ENCODE measurements at regions not wholly inside any gene's neighbourhood (a gene's known extent, or its start where the extent isn't known, plus 50 kb on each side); places are given as distances from the start of the nearest gene placed in this dataset.

GRCh38 chr18:57954935-57955334 lies 89.1 kb upstream of the NEDD4L start (continued):
- TF ChIP-seq TCF7L2 (IDR thresholded peaks at IDR 0.05; ENCODE audit: borderline replicate concordance, extremely low read depth, insufficient read depth, insufficient read length), result no peak
- no peak for TF ChIP-seq FOSL1 (IDR thresholded peaks at IDR 0.05; ENCODE audit: low read depth)
- TF ChIP-seq SRF (IDR thresholded peaks at IDR 0.05; ENCODE audit: low read depth), result no peak

GRCh38 chr18:57953883-57954282 lies 90.1 kb upstream of the NEDD4L start:
- no peak for ATAC-seq

More at GRCh38 chr18:57953883-57954282, 90.1 kb upstream of the NEDD4L start:
- ChIA-PET CTCF (no interaction called here), RAD21 (ENCODE audit: low non-redundant PET in 1 of 2, low total read pairs in 2 of 2, uncharacterized antibody in 2 of 2, unreplicated experiment in 2 of 2) (no interaction called here), POLR2A (no interaction called here)
- H3K9me2 ChIP-seq (ENCODE audit: insufficient read depth), result no peaks in the 10 kb centered on the region
- no peaks in the 10 kb centered on the region for H3K4me1 ChIP-seq (ENCODE audit: control insufficient read depth in 1 of 2, insufficient read depth in 2 of 2, low read length in 2 of 2)
- no peaks in the 10 kb centered on the region for H3K36me3 ChIP-seq (ENCODE audit: control insufficient read depth in 1 of 2, insufficient read depth in 2 of 2, low read length in 2 of 2)
- peaks cover 3% of the 10 kb centered on the region; the same call in 1 of the 2 replicates for H3K27me3 ChIP-seq (ENCODE audit: insufficient read depth, low read length)
- no peak overlapping the region for H3K9ac ChIP-seq (ENCODE audit: low read length)
- no peaks in the 10 kb centered on the region for H4K20me1 ChIP-seq (ENCODE audit: insufficient read depth)
- DNase-seq (ENCODE audit: low read depth, low spot score), result no peak
- BruUV-seq (replicated peaks), result no TSS peak
- H3K9me3 ChIP-seq (ENCODE audit: control insufficient read depth in 1 of 2, insufficient read depth in 1 of 2, low read depth in 1 of 2, low read length in 2 of 2), result no peaks in the 10 kb centered on the region
- H3K79me2 ChIP-seq (ENCODE audit: insufficient read depth, low read length), result no peaks in the 10 kb centered on the region
- H2AFZ ChIP-seq (ENCODE audit: low read depth, low read length, poor library complexity, severe bottlenecking), result no peak overlapping the region
- H3K4me3 ChIP-seq (replicated peaks in 1 of 2; ENCODE audit: low read depth in 1 of 2, low read length in 2 of 2), result no peak overlapping the region
- H3K27ac ChIP-seq (ENCODE audit: low read depth, low read length), result no peak overlapping the region
- no peak for TF ChIP-seq SRF (IDR thresholded peaks at IDR 0.05; ENCODE audit: low read depth)
- no peak for TF ChIP-seq EZH2 (IDR thresholded peaks at IDR 0.05)
- TF ChIP-seq EGR1 (IDR thresholded peaks at IDR 0.05; ENCODE audit: low read depth), result no peak
- no peak for TF ChIP-seq FOSL1 (IDR thresholded peaks at IDR 0.05; ENCODE audit: low read depth)
- no peak for TF ChIP-seq POLR2A (IDR thresholded peaks at IDR 0.05; ENCODE audit: borderline replicate concordance, extremely low read depth, insufficient read depth, insufficient read length)
- no peak for TF ChIP-seq RAD21 (IDR thresholded peaks at IDR 0.05; ENCODE audit: low read depth)
- no peak for TF ChIP-seq EZH2phosphoT487 (IDR thresholded peaks at IDR 0.05; ENCODE audit: borderline replicate concordance)
- TF ChIP-seq CBX3 (IDR thresholded peaks at IDR 0.05; ENCODE audit: low read depth), result no peak
- TF ChIP-seq SP1 (IDR thresholded peaks at IDR 0.05; ENCODE audit: low read depth), result no peak
- no peak for TF ChIP-seq TCF7L2 (IDR thresholded peaks at IDR 0.05; ENCODE audit: borderline replicate concordance, extremely low read depth, insufficient read depth, insufficient read length)
- no peak for TF ChIP-seq MAX (IDR thresholded peaks at IDR 0.05)
- no peak for TF ChIP-seq CEBPB (IDR thresholded peaks at IDR 0.05; ENCODE audit: low read depth)
- no peak for TF ChIP-seq ZFX (IDR thresholded peaks at IDR 0.05)
- TF ChIP-seq ZNF274 (IDR thresholded peaks at IDR 0.05; ENCODE audit: low read depth, low read length), result no peak
- no peak for TF ChIP-seq YY1 (IDR thresholded peaks at IDR 0.05; ENCODE audit: extremely low read depth, insufficient replicate concordance, low read depth, low read length)
- H3K4me2 ChIP-seq (ENCODE audit: low read length), result no peak overlapping the region
- intact Hi-C loops (cut with micrococcal nuclease), result no loop called here
